ENCODE measurements at regions not wholly inside any gene's neighbourhood (a gene's known extent, or its start where the extent isn't known, plus 50 kb on each side); places are given as distances from the start of the nearest gene placed in this dataset.

DNA sequence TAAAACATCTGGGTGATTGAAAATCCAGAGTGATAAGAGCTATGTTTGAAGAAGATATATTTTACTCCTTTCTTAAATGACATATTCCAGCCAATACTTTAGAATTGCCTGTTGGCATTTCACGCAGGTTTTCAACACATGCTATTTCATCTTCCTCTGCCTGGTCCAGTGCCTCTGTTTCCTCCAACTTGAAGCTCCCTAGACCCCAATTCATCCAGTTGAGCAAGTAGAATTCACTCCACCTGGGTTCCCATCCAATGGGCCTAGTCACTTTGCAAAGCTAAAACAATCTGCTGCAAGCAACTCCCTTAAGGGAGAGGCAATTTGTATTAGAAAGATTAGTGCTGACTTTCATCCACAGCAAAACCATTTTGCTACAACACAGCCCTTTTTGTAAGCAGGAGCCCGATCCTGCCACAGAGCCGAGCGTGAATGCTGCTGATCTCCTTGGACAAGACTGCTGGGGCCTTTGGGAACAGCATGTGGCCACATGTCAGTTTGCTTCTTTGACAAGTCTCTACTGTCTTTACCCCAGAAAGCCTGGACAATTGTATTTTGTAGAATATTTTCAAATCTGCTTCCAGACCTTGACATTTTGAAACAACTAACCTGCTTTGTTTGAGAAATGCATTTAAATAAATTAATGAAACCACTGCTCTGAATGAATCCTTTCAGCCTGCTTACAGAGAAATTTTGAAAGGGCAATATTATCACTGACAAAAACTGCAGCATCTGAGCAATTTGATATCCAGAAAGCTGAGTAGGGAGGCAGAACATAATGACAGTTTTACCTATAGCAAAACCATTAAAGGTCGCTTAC is 259.1 kb downstream of the TDRD15 start:
- DNase-seq (ENCODE audit: extremely low read depth, low read depth, low spot score): no peak

GRCh38 chr2:21386666-21387065 is 262.9 kb downstream of the TDRD15 start:
- no peak for DNase-seq (ENCODE audit: extremely low read depth, low read depth, low spot score)

- DNase-seq (ENCODE audit: extremely low read depth, low read depth, low spot score): no peak
These were observed 268.9 kb downstream of the TDRD15 start for GRCh38 chr2:21392649-21393048.

DNA sequence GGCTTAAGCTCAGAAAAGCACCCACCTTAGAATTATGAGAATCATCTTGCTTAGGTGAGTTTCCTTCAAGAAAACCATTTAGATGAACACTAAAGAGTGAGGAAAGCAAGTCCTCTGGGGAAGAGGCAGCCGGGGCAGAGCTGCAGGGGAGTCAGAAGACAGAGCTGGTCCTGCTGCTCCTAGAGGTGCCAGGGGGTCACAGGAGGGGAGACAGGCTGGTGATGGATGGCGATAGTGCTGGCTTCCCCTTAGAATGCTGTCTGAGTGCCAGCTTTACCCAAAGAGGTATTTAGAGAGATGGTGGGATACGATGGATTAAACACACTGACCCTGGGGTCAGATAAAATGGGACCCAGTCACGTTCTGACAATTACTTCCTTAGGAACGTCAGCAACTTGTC is 269.4 kb downstream of the TDRD15 start:
- no peak for DNase-seq (ENCODE audit: extremely low read depth, low read depth, low spot score)

GRCh38 chr2:21395366-21395765 is 271.6 kb downstream of the TDRD15 start:
- no peak for DNase-seq (ENCODE audit: extremely low read depth, low read depth, low spot score)

DNA sequence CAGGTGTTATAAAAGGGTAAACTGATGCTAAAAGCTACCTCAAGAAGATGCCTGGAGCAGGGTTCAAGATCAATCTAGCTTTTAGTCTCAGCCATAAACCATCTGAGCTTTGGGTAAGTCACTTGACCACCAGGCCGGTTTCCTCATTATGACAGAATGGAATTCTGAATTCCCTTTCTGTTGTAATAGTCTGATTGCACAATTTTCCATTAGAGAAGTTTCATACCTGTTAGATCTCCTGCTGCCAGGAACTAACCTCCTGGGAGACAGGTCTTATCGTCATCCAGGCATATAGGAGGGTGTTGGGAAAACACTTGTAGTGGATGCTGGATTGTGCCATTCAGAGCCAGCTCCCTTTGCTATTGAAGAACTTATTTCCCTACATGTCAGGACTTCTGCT is 272.5 kb downstream of the TDRD15 start:
- DNase-seq (ENCODE audit: extremely low read depth, low read depth, low spot score): no peak

DNA sequence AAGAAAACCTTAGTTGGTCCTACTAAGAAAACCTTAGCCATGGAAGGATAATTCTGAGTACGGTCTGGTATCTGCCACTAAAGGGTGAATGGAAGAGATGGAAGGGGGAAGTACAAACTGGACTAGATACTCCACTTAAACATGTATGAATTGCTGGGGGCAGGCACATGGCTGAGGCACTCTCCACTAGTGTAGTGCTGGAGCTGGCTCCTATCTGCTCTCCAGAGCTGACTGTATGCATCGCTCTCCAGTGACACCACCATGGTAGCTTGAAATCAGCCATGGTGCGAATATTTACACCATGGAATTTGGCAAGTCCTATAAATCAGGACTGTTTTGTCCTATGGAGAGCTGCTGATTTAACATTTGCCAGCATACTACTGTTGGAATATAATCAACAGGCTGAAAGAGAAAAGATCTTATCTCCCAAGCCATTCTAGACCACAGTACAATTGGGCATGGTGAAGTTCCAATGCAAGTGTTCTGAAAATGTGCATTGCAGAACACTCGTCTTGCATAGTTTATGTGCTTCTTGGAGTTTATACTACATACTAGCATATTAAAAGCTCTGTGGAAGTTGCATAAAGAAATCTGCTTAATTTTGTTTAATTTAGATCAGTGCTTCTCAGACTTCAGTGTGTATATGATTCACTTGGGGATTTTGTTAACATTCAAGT is 277.4 kb downstream of the TDRD15 start:
- no peak for DNase-seq (ENCODE audit: extremely low read depth, low read depth, low spot score)

- no peak for DNase-seq (ENCODE audit: extremely low read depth, low read depth, low spot score)
These were observed 280.4 kb downstream of the TDRD15 start for GRCh38 chr2:21404137-21404536.

- no peak for DNase-seq (ENCODE audit: extremely low read depth, low read depth, low spot score)
These were observed 281.3 kb downstream of the TDRD15 start for GRCh38 chr2:21404827-21405625.

DNA sequence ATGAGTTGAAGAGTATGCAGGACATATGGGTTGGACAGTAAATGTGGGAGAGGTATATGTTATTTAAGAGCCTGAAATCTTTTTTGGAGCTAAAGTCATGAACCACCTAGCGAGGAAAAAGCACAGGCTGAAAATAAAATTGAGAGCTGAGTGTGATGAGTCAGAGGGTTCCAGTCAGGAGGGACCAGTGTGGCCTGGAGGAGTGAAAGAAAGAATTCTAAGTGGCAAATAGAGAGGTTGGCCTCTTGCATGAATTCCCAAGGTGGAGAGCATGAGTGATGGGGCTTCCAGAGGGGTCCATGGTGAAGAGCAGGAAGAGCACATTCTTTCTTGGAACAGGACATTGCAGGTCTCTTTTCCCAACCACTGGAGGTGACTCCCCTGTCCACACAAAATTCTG is 282.6 kb downstream of the TDRD15 start:
- no peak for DNase-seq (ENCODE audit: extremely low read depth, low read depth, low spot score)

GRCh38 chr2:21406911-21407310 is 283.1 kb downstream of the TDRD15 start:
- DNase-seq (ENCODE audit: extremely low read depth, low read depth, low spot score): no peak

GRCh38 chr2:21407851-21408250 is 284.1 kb downstream of the TDRD15 start:
- no peak for DNase-seq (ENCODE audit: extremely low read depth, low read depth, low spot score)

DNA sequence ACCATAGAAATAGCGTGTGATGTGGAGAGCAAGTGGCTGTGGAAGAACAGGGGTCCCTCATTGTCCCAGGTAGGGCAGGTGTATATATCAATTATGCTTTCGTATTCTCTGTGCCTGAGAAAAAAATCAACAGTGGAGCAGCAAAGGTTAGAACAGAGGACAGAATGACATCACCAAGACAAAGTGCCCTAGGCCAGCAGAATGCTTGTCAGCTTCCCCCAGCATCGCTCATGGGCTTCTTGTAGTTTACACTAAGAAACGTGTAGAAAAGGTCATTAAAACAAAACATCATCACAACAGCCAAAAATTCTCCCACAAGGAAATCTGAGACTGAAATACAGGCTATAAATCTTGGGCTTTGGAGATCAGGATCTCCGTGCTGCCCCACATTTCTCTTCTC is 288.0 kb downstream of the TDRD15 start:
- DNase-seq (ENCODE audit: extremely low read depth, low read depth, low spot score): no peak

GRCh38 chr2:21412944-21413443 is 289.2 kb downstream of the TDRD15 start:
- DNase-seq (ENCODE audit: extremely low read depth, low read depth, low spot score): no peak

DNA sequence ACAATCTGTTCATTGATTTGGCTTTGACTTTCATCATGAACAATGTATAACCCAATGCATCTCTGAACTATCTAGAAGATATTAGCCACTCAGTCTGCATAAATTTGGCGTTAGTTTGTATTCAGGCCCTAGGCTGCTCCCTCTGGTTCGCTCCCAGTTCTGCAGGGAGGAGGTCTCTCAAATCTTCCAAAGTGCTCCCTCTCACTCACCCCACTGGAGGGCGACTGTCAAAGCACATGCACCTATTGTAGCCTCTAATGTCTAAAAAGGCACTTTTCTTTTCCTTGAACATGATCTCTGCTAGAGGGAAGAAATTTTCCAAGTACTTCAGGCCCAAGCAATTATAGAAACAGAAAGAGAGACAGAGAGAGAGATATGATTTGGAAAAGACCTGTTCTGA is 291.5 kb downstream of the TDRD15 start:
- DNase-seq (ENCODE audit: extremely low read depth, low read depth, low spot score): no peak

DNA sequence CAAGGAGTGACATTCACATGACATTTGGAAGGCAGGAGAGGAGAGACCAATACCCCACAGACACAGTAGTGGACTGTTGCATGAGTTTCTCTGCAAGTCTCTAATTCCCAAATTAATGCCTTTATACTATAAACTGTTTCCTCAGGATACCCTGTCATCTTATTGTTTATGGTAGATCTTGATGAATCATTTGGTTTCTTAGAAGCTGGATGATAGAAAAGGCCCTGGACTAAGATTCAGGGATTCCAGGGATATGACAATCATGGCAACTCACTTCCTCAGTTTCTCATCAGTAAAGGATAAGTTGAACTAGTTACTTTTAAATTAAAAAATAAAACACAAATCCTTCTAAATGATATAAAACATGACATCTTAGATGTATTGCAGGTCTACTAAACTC is 292.5 kb downstream of the TDRD15 start:
- DNase-seq (ENCODE audit: extremely low read depth, low read depth, low spot score): no peak

DNA sequence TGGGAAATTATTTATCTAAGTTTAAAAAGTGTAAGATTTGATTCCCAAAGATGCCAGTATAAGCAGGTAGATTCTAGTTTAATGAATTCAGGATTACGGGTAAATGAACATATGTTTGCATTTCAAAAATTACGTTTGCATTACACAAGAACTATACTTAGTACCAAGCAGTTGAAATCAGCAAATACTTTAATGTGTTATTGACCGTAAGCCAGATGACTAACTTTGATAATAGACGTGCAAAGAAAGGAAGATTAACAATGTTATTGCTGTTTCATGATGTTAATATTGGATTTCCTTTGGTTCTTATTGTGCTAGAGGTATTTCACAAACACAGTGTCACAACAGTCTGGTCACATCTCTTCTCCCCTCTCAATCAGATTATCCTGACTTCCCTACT is 294.7 kb downstream of the TDRD15 start:
- DNase-seq (ENCODE audit: extremely low read depth, low read depth, low spot score): no peak

DNA sequence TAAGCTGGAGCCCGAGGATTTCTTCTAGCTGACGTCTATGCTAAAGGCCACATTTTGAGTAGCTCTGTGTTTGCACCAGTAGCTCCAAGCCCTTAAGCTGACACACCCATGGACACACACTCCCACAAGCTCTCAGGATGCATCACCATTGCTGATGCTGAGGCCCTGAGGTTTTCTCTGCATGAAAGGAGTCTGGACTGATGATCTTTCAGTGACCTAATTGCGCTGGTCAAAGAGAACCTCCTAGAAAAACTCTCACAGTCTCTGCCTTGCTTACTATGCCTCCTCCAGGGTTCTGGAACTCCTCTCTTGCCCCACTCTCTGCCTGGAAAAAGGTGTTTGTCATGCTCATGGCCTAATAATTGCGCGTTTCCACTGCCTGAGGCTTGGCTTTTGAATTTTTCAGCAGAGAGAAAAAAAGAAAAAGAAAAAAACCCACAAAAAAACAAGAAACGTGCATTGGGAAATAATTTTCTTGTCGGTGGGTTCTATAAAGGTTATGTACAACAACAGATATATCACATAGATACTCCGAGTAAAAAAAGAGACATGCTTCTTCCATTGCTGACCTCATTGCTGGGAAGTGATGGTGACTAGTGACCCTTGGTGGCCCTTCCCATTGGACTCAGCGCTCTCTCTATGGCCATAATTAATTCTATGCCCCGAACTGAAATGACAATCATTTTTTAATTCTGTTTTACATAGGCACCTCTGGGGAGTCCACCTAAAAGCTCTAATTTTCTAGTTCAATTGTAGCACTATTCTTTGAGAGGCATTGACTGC is 297.0 kb downstream of the TDRD15 start:
- no peak for DNase-seq (ENCODE audit: extremely low read depth, low read depth, low spot score)

GRCh38 chr2:21422050-21422449 is 298.3 kb downstream of the TDRD15 start:
- no peak for DNase-seq (ENCODE audit: extremely low read depth, low read depth, low spot score)

GRCh38 chr2:21422724-21423522 is 299.2 kb downstream of the TDRD15 start:
- DNase-seq (ENCODE audit: extremely low read depth, low read depth, low spot score): no peak

All from glomerular endothelial cell (primary cell).